ENCODE measurements at regions not wholly inside any gene's neighbourhood (a gene's known extent, or its start where the extent isn't known, plus 50 kb on each side); places are given as distances from the start of the nearest gene placed in this dataset.

DNA sequence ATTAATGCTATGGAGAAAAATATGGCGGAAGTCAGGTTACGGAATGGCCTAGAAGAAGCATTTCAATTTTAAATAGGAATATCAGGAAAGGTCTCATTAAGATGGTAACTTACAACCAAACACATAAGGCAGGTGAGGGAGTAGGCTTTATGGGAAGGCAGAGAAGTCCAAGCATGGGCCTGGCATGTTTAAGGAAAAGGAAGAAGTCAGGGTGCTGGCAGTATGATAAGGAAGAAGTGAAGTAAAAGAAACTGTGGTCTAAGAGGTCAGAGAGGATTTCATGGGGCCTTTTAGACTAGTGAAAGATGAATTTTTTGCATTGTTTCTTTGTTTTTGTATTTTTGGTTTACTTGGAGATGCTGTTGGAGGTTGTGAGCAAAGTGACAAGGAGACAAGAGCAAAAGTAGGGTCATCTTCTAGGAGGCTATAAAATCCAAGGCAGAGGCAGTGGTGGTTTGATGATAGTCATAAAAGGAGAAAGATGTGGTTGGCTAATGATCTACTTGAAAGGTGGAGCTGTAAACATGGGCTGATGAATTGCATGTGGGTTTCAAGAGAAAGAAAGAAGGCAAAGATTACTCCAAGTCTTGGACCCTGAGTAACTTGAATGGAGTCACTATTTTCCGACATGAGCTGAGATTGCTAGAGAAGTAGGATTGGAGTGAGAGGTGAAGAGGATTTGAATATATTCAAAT, 354.3 kb downstream of the GPD2 start:
- Histone ChIP-seq H3K36me3 (ENCODE audit: insufficient read depth) (no peaks in the 10 kb centered on the region), H3K9ac (no peak overlapping the region), H3K27ac (no peak overlapping the region), H3K27me3 (ENCODE audit: insufficient read depth, low read depth) (no peaks in the 10 kb centered on the region), H3K79me2 (ENCODE audit: insufficient read depth, low read depth) (no peaks in the 10 kb centered on the region), H3K4me1 (ENCODE audit: low read depth, poor library complexity, severe bottlenecking) (no peaks in the 10 kb centered on the region), H3K4me2 (no peak overlapping the region), H3K4me3 (IDR thresholded peaks at IDR 0.05; ENCODE audit: insufficient read depth, low read depth, low read length) (no peak overlapping the region), H4K20me1 (ENCODE audit: insufficient read depth) (no peaks in the 10 kb centered on the region), H2AFZ (ENCODE audit: low read depth) (no peak overlapping the region)
- TF ChIP-seq, protein P1, sequence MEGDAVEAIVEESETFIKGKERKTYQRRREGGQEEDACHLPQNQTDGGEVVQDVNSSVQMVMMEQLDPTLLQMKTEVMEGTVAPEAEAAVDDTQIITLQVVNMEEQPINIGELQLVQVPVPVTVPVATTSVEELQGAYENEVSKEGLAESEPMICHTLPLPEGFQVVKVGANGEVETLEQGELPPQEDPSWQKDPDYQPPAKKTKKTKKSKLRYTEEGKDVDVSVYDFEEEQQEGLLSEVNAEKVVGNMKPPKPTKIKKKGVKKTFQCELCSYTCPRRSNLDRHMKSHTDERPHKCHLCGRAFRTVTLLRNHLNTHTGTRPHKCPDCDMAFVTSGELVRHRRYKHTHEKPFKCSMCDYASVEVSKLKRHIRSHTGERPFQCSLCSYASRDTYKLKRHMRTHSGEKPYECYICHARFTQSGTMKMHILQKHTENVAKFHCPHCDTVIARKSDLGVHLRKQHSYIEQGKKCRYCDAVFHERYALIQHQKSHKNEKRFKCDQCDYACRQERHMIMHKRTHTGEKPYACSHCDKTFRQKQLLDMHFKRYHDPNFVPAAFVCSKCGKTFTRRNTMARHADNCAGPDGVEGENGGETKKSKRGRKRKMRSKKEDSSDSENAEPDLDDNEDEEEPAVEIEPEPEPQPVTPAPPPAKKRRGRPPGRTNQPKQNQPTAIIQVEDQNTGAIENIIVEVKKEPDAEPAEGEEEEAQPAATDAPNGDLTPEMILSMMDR (conservative IDR thresholded peaks at IDR 0.05; ENCODE audit: low read depth, low read length) = no peak

DNA sequence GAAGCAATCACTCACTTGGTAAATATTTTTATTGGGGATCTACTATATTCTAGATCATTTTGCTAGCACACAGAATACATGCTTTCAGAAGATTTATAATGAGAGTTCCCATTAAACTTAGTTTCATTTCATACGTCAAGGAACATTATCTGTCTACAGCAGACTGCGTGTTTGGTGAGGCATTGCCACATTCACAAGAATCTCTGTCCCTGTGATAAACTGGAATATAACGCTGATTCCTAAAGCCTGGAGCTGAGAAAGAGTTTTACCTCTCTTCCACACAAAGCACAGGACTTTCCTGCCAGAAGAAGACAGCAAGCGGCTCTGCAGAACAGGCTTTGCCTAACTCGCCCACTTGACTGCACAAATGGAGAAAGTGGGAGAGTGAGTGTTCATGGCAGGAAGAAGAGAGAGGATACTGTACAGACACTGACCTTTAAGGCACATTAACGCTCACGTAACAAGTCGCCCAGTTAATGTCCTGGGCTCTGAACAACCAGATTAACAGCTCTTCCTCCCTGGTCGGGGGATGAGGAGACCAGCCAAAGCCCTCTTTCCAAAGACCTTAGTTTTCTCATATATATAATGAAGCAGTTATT, 356.2 kb downstream of the GPD2 start:
- Histone ChIP-seq H4K20me1 (ENCODE audit: insufficient read depth) (no peaks in the 10 kb centered on the region), H3K4me1 (ENCODE audit: low read depth, poor library complexity, severe bottlenecking) (no peaks in the 10 kb centered on the region), H2AFZ (ENCODE audit: low read depth) (no peak overlapping the region), H3K4me2 (no peak overlapping the region), H3K4me3 (IDR thresholded peaks at IDR 0.05; ENCODE audit: insufficient read depth, low read depth, low read length) (no peak overlapping the region), H3K27ac (no peak overlapping the region), H3K9ac (no peak overlapping the region), H3K79me2 (ENCODE audit: insufficient read depth, low read depth) (no peaks in the 10 kb centered on the region), H3K27me3 (ENCODE audit: insufficient read depth, low read depth) (no peaks in the 10 kb centered on the region), H3K36me3 (ENCODE audit: insufficient read depth) (no peaks in the 10 kb centered on the region)
- TF ChIP-seq, protein P1 (conservative IDR thresholded peaks at IDR 0.05; ENCODE audit: low read depth, low read length) = no peak

DNA sequence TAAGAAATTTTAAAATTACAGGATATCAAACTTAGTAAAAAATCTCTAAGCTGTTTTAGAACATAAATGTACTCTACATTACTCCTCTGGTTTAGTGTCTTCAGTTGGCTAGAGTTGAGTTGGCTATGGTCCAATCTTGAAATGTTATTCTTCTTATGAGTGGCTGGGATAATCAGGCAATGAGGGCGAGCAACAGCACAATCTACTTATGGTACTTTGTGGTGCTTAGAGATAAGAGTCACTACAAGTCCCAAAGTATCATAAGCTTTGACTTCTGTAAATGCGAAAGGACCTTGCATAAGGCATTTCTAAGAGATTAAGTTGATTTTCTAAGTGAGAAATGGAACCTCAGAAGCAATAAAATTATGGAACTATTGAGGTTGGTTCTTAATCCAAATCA, 361.7 kb downstream of the GPD2 start:
- TF ChIP-seq, protein P1 (conservative IDR thresholded peaks at IDR 0.05; ENCODE audit: low read depth, low read length) = no peak
- Histone ChIP-seq H4K20me1 (ENCODE audit: insufficient read depth) (no peaks in the 10 kb centered on the region), H2AFZ (ENCODE audit: low read depth) (no peak overlapping the region), H3K4me1 (ENCODE audit: low read depth, poor library complexity, severe bottlenecking) (peaks cover 5% of the 10 kb centered on the region), H3K4me3 (IDR thresholded peaks at IDR 0.05; ENCODE audit: insufficient read depth, low read depth, low read length) (no peak overlapping the region), H3K27me3 (ENCODE audit: insufficient read depth, low read depth) (no peaks in the 10 kb centered on the region), H3K79me2 (ENCODE audit: insufficient read depth, low read depth) (no peaks in the 10 kb centered on the region), H3K36me3 (ENCODE audit: insufficient read depth) (no peaks in the 10 kb centered on the region), H3K9ac (no peak overlapping the region), H3K27ac (no peak overlapping the region), H3K4me2 (no peak overlapping the region)

DNA sequence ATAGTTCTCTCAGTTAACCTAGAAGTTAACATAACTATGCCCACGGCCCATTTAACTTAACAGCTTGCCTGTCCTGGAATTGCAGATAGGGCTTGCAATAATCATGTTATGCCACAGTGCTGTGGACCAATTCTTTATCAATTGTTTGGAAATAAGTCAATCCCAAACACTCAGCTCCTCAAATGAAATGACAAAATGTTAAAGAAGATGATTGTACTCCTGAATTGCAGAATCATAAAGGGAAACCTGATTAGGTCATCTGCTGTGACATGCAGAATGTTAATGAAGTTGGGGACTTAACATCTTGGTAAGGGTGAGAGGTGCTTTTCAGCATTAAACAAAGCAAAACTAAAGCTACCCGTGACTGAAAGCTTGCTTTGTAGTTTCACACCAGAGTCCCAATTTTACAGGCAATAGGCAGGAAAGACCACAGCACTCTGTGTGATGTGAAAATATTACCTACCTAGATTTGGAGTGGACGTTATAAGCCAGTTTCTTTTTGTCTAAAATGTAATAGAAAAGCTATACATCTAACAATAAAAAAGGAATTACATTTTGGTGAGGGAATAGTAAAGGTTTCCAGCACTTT, 364.0 kb downstream of the GPD2 start:
- peak overlapping the region; percentile 12; the same call in 1 of the 2 replicates for H3K4me2 ChIP-seq
- no peak overlapping the region for H3K27ac ChIP-seq
- H3K9ac ChIP-seq = no peak overlapping the region
- H2AFZ ChIP-seq (ENCODE audit: low read depth) = peak overlapping the region; percentile 27; the same call in 1 of the 2 replicates
- no peaks in the 10 kb centered on the region for H3K36me3 ChIP-seq (ENCODE audit: insufficient read depth)
- peaks cover 5% of the 10 kb centered on the region for H3K4me1 ChIP-seq (ENCODE audit: low read depth, poor library complexity, severe bottlenecking)
- H3K27me3 ChIP-seq (ENCODE audit: insufficient read depth, low read depth) = no peaks in the 10 kb centered on the region
- TF ChIP-seq, protein P1 (conservative IDR thresholded peaks at IDR 0.05; ENCODE audit: low read depth, low read length) = no peak
- no peaks in the 10 kb centered on the region for H3K79me2 ChIP-seq (ENCODE audit: insufficient read depth, low read depth)
- H4K20me1 ChIP-seq (ENCODE audit: insufficient read depth) = no peaks in the 10 kb centered on the region
- no peak overlapping the region for H3K4me3 ChIP-seq (IDR thresholded peaks at IDR 0.05; ENCODE audit: insufficient read depth, low read depth, low read length)

Data from KMS-11 (cell line).